Naive thymus-derived CD4-positive, alpha-beta T cell (primary cell): ENCODE measurements at regions not wholly inside any gene's neighbourhood (a gene's known extent, or its start where the extent isn't known, plus 50 kb on each side); places are given as distances from the start of the nearest gene placed in this dataset.

Source experiments
- ATAC-seq: fragments of 150-1000 bp; cut with Tn5 transposase; 2 replicates; pipeline ENCODE4 v1.10.0; 2021; ENCODE audit warnings: mild to moderate bottlenecking, moderate library complexity
- CTCF ChIA-PET: fragments of 350-600 bp; sonication (Branson Sonifier 250); formaldehyde crosslinking; loops from one replicate; lab custom pipeline; 2021; ENCODE audit warnings: antibody characterized with exemption; lab: Charles Lee
- POLR2A ChIA-PET: fragments of 350-600 bp; sonication (Branson Sonifier 250); formaldehyde crosslinking; loops from one replicate; lab custom pipeline; 2021; ENCODE audit warnings: antibody characterized with exemption, inconsistent platforms; lab: Charles Lee
- DNase-seq, 9 donors: peaks; one replicate each; pipeline versions ENCODE4 v3.0.0 to v3.0.0-alpha.2; 2020 to 2022; ENCODE audit warnings: mixed read lengths in 1 of 9
- H3K27ac ChIP-seq: one replicate; pipeline ENCODE4 v1.7.0; 2013; ENCODE audit warnings: mild to moderate bottlenecking, low read depth, low read length, moderate library complexity
- H3K27me3 ChIP-seq, 2 donors: one replicate each; pipeline ENCODE4 v1.7.0; 2013; ENCODE audit warnings: low read length in 2 of 2, mild to moderate bottlenecking in 2 of 2, moderate library complexity in 2 of 2; ENCODE audit not compliant: control insufficient read depth in 2 of 2, insufficient read depth in 2 of 2
- H3K36me3 ChIP-seq, 3 experiments: 1 replicate in 2 of 3; 2 replicates in 1 of 3; pipeline ENCODE4 v1.7.0; 2013; ENCODE audit warnings: low read length in 3 of 3, mild to moderate bottlenecking in 3 of 3, moderate library complexity in 1 of 3; ENCODE audit not compliant: insufficient read depth in 3 of 3, control insufficient read depth in 2 of 3
- H3K4me1 ChIP-seq, 2 donors: one replicate each; pipeline ENCODE4 v1.7.0; 2013; ENCODE audit warnings: low read length in 2 of 2, mild to moderate bottlenecking in 2 of 2, moderate library complexity in 1 of 2; ENCODE audit not compliant: control insufficient read depth in 2 of 2, insufficient read depth in 2 of 2
- H3K4me3 ChIP-seq: 2 replicates; pipeline ENCODE4 v1.7.0; 2013; ENCODE audit warnings: mild to moderate bottlenecking, low read length
- H3K9me3 ChIP-seq, 3 experiments: 1 replicate in 2 of 3; 2 replicates in 1 of 3; pipeline ENCODE4 v1.7.0; 2013; ENCODE audit warnings: low read length in 3 of 3; ENCODE audit not compliant: control insufficient read depth in 2 of 3
- H3K27ac Mint-ChIP-seq, 9 donors: one replicate each; pipeline ENCODE4 v1.8.0; 2020 to 2022; ENCODE audit warnings: mixed read lengths in 9 of 9, mild to moderate bottlenecking in 8 of 9, moderate library complexity in 5 of 9, inconsistent platforms in 2 of 9
- H3K27me3 Mint-ChIP-seq, 5 donors: one replicate each; pipeline ENCODE4 v1.8.0; 2021 to 2022; ENCODE audit warnings: mixed read lengths in 5 of 5, mild to moderate bottlenecking in 1 of 5
- H3K36me3 Mint-ChIP-seq, 5 donors: one replicate each; pipeline ENCODE4 v1.8.0; 2020 to 2022; ENCODE audit warnings: mixed read lengths in 5 of 5, mild to moderate bottlenecking in 3 of 5, inconsistent platforms in 1 of 5
- H3K4me1 Mint-ChIP-seq, 7 donors: one replicate each; pipeline ENCODE4 v1.8.0; 2020 to 2022; ENCODE audit warnings: mixed read lengths in 7 of 7, mild to moderate bottlenecking in 3 of 7, inconsistent platforms in 1 of 7
- H3K4me3 Mint-ChIP-seq, 10 donors: one replicate each; pipeline ENCODE4 v1.8.0; 2020 to 2022; ENCODE audit warnings: mild to moderate bottlenecking in 10 of 10, mixed read lengths in 10 of 10, moderate library complexity in 6 of 10, inconsistent platforms in 2 of 10
- H3K9me3 Mint-ChIP-seq, 11 donors: one replicate each; pipeline ENCODE4 v1.8.0; 2020 to 2022; ENCODE audit warnings: mixed read lengths in 11 of 11, mild to moderate bottlenecking in 4 of 11, inconsistent platforms in 1 of 11, moderate library complexity in 1 of 11
- intact Hi-C, 2 donors: fragments of 100-400 bp; cut with micrococcal nuclease; formaldehyde crosslinking; loops; one replicate each; pipeline ENCODE4 v1.15.1; 2023

- no peak for ATAC-seq
- intact Hi-C loops: no loop called here
These were observed 1350.2 kb upstream of the FAM98A start for GRCh38 chr2:34949316-34949715.

GRCh38 chr2:34936089-34936488 is 1337.0 kb upstream of the FAM98A start:
- H3K4me1 ChIP-seq: no peaks in the 10 kb centered on the region
- DNase-seq: no peak
- H3K9me3 ChIP-seq: no peaks in the 10 kb centered on the region
- intact Hi-C loops: no loop called here
- H3K27me3 ChIP-seq: no peaks in the 10 kb centered on the region
- no peaks in the 10 kb centered on the region for H3K4me1 Mint-ChIP-seq
- no peak overlapping the region for H3K4me3 Mint-ChIP-seq
- no peaks in the 10 kb centered on the region for H3K27me3 Mint-ChIP-seq
- H3K27ac Mint-ChIP-seq: no peak overlapping the region
- ChIA-PET CTCF (no interaction called here), POLR2A (no interaction called here)
- H3K36me3 Mint-ChIP-seq: no peaks in the 10 kb centered on the region
- no peak overlapping the region for H3K27ac ChIP-seq
- H3K4me3 ChIP-seq: no peak overlapping the region
- no peak for ATAC-seq
- H3K36me3 ChIP-seq: no peaks in the 10 kb centered on the region
- peaks cover 0 to 21% (median 11%) of the 10 kb centered on the region in 11 donors for H3K9me3 Mint-ChIP-seq

More at GRCh38 chr2:34949316-34949715, 1350.2 kb upstream of the FAM98A start:
- no peak overlapping the region for H3K4me3 Mint-ChIP-seq
- H3K36me3 Mint-ChIP-seq: no peaks in the 10 kb centered on the region
- H3K27ac ChIP-seq: no peak overlapping the region
- no peaks in the 10 kb centered on the region for H3K4me1 ChIP-seq
- ChIA-PET POLR2A (no interaction called here), CTCF (no interaction called here)
- DNase-seq: no peak
- H3K9me3 Mint-ChIP-seq: peaks cover 0 to 36% (median 12%) of the 10 kb centered on the region in 11 donors
- peaks cover 0 to 2% (median 0%) of the 10 kb centered on the region in 7 donors for H3K4me1 Mint-ChIP-seq
- no peaks in the 10 kb centered on the region for H3K36me3 ChIP-seq
- H3K27me3 ChIP-seq: no peaks in the 10 kb centered on the region
- no peaks in the 10 kb centered on the region for H3K27me3 Mint-ChIP-seq
- no peaks in the 10 kb centered on the region for H3K9me3 ChIP-seq
- no peak overlapping the region for H3K4me3 ChIP-seq
- no peak overlapping the region for H3K27ac Mint-ChIP-seq

- Mint-ChIP-seq H3K4me3 (no peak overlapping the region), H3K27ac (no peak overlapping the region), H3K9me3 (peaks cover 0 to 19% (median 4%) of the 10 kb centered on the region in 11 donors), H3K4me1 (no peaks in the 10 kb centered on the region), H3K36me3 (peaks cover 0 to 3% (median 0%) of the 10 kb centered on the region in 5 donors), H3K27me3 (no peaks in the 10 kb centered on the region)
- Histone ChIP-seq H3K9me3 (no peaks in the 10 kb centered on the region), H3K4me3 (no peak overlapping the region), H3K27me3 (no peaks in the 10 kb centered on the region), H3K36me3 (no peaks in the 10 kb centered on the region), H3K4me1 (no peaks in the 10 kb centered on the region), H3K27ac (no peak overlapping the region)
- no peak for DNase-seq
- intact Hi-C loops: no loop called here
- ATAC-seq: no peak
- ChIA-PET CTCF (no interaction called here), POLR2A (no interaction called here)
These were observed 1313.0 kb upstream of the FAM98A start for GRCh38 chr2:34912084-34912483.

GRCh38 chr2:34909992-34910705 is 1311.0 kb upstream of the FAM98A start:
- H3K9me3 ChIP-seq: no peaks in the 10 kb centered on the region
- intact Hi-C loops: no loop called here
- DNase-seq (no peak), ATAC-seq (no peak)
- Mint-ChIP-seq H3K4me1 (no peaks in the 10 kb centered on the region), H3K27me3 (no peaks in the 10 kb centered on the region), H3K36me3 (peaks cover 0 to 3% (median 0%) of the 10 kb centered on the region in 5 donors), H3K4me3 (no peak overlapping the region), H3K9me3 (peaks cover 0 to 15% (median 4%) of the 10 kb centered on the region in 11 donors), H3K27ac (no peak overlapping the region)
- H3K27ac ChIP-seq: no peak overlapping the region
- POLR2A ChIA-PET: no interaction called here
- H3K36me3 ChIP-seq: no peaks in the 10 kb centered on the region
- H3K27me3 ChIP-seq: no peaks in the 10 kb centered on the region
- H3K4me3 ChIP-seq: no peak overlapping the region
- no peaks in the 10 kb centered on the region for H3K4me1 ChIP-seq
- CTCF ChIA-PET: no interaction called here

- Histone ChIP-seq H3K36me3 (no peaks in the 10 kb centered on the region), H3K4me1 (no peaks in the 10 kb centered on the region), H3K27me3 (no peaks in the 10 kb centered on the region), H3K9me3 (no peaks in the 10 kb centered on the region), H3K27ac (no peak overlapping the region), H3K4me3 (no peak overlapping the region)
- ATAC-seq (no peak), DNase-seq (no peak)
- ChIA-PET CTCF (no interaction called here), POLR2A (no interaction called here)
- H3K27me3 Mint-ChIP-seq: no peaks in the 10 kb centered on the region
- H3K4me1 Mint-ChIP-seq: no peaks in the 10 kb centered on the region
- no peak overlapping the region for H3K4me3 Mint-ChIP-seq
- H3K27ac Mint-ChIP-seq: no peak overlapping the region
- H3K9me3 Mint-ChIP-seq: peaks cover 0 to 10% (median 2%) of the 10 kb centered on the region in 11 donors
- no peaks in the 10 kb centered on the region for H3K36me3 Mint-ChIP-seq
- intact Hi-C loops: no loop called here
These were observed 1308.7 kb upstream of the FAM98A start for GRCh38 chr2:34907812-34908211.

GRCh38 chr2:34901739-34902138 is 1302.6 kb upstream of the FAM98A start:
- Histone ChIP-seq H3K4me3 (no peak overlapping the region), H3K36me3 (no peaks in the 10 kb centered on the region), H3K27ac (no peak overlapping the region), H3K9me3 (no peaks in the 10 kb centered on the region), H3K27me3 (no peaks in the 10 kb centered on the region), H3K4me1 (no peaks in the 10 kb centered on the region)
- ChIA-PET CTCF (no interaction called here), POLR2A (no interaction called here)
- no peak for ATAC-seq
- Mint-ChIP-seq H3K4me3 (no peak overlapping the region), H3K27me3 (no peaks in the 10 kb centered on the region), H3K4me1 (no peaks in the 10 kb centered on the region), H3K9me3 (peaks cover 0 to 6% (median 0%) of the 10 kb centered on the region in 11 donors), H3K27ac (no peak overlapping the region), H3K36me3 (no peaks in the 10 kb centered on the region)
- DNase-seq: no peak
- intact Hi-C loops: no loop called here

DNA sequence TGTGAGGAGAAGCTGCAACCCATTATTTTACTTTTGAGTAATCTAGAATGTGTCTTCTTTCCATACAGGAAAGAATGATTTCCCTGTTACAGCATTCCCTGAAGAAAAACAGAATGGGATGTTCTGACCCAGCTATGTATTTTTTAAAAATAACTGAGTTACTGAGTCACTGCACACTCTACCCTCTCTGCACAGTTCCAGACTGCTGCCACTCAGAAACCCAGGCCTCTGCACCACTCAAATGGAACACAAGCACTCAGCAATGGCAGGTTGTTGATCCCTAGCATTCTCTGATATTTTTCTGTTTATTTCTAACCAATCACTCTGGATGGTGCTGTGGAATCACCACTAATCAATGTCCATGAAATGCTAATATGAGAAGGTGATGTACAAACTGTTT is 1300.0 kb upstream of the FAM98A start:
- ATAC-seq: no peak
- no peaks in the 10 kb centered on the region for H3K36me3 ChIP-seq
- no peak overlapping the region for H3K27ac ChIP-seq
- DNase-seq: no peak
- no peaks in the 10 kb centered on the region for H3K27me3 ChIP-seq
- H3K9me3 ChIP-seq: no peaks in the 10 kb centered on the region
- no peaks in the 10 kb centered on the region for H3K27me3 Mint-ChIP-seq
- H3K27ac Mint-ChIP-seq: no peak overlapping the region
- no peaks in the 10 kb centered on the region for H3K36me3 Mint-ChIP-seq
- H3K4me1 ChIP-seq: no peaks in the 10 kb centered on the region
- ChIA-PET CTCF (no interaction called here), POLR2A (no interaction called here)
- H3K9me3 Mint-ChIP-seq: peaks cover 0 to 6% (median 0%) of the 10 kb centered on the region in 11 donors
- no peak overlapping the region for H3K4me3 ChIP-seq
- no peaks in the 10 kb centered on the region for H3K4me1 Mint-ChIP-seq
- intact Hi-C loops: no loop called here
- no peak overlapping the region for H3K4me3 Mint-ChIP-seq
